ENCODE measurements at regions not wholly inside any gene's neighbourhood (a gene's known extent, or its start where the extent isn't known, plus 50 kb on each side); places are given as distances from the start of the nearest gene placed in this dataset.

- Histone ChIP-seq H3K9me2 (ENCODE audit: insufficient read depth) (no peaks in the 10 kb centered on the region), H3K79me2 (ENCODE audit: insufficient read depth, low read length) (no peaks in the 10 kb centered on the region), H3K9me3 (ENCODE audit: control insufficient read depth in 1 of 2, insufficient read depth in 1 of 2, low read depth in 1 of 2, low read length in 2 of 2) (peaks cover 10 to 33% of the 10 kb centered on the region in 2 experiments; a peak in 2 of 4 replicates), H3K4me3 (replicated peaks in 1 of 2; ENCODE audit: low read depth in 1 of 2, low read length in 2 of 2) (no peak overlapping the region), H3K4me2 (ENCODE audit: low read length) (no peak overlapping the region), H3K27me3 (ENCODE audit: insufficient read depth, low read length) (no peaks in the 10 kb centered on the region), H3K9ac (ENCODE audit: low read length) (no peak overlapping the region), H3K27ac (ENCODE audit: low read depth, low read length) (no peak overlapping the region), H3K36me3 (ENCODE audit: control insufficient read depth in 1 of 2, insufficient read depth in 2 of 2, low read length in 2 of 2) (no peaks in the 10 kb centered on the region), H3K4me1 (ENCODE audit: control insufficient read depth in 1 of 2, insufficient read depth in 2 of 2, low read length in 2 of 2) (no peaks in the 10 kb centered on the region), H4K20me1 (ENCODE audit: insufficient read depth) (no peaks in the 10 kb centered on the region), H2AFZ (ENCODE audit: low read depth, low read length, poor library complexity, severe bottlenecking) (no peak overlapping the region)
- BruUV-seq (replicated peaks), result no TSS peak
- RAD21 ChIA-PET (ENCODE audit: low non-redundant PET in 1 of 2, low total read pairs in 2 of 2, uncharacterized antibody in 2 of 2, unreplicated experiment in 2 of 2), result interaction anchor here in 1 of 2 experiments (0.7 kb wide), 1 partner anchor 244 kb away, joined by 3 read pairs; no protein-coding TSS in a partner anchor
- ATAC-seq (no peak), DNase-seq (ENCODE audit: low read depth, low spot score) (no peak)
- intact Hi-C loops (cut with micrococcal nuclease), result no loop called here
- CTCF ChIA-PET, result no interaction called here
- POLR2A ChIA-PET, result no interaction called here
- TF ChIP-seq ELF1 (IDR thresholded peaks at IDR 0.05; ENCODE audit: borderline replicate concordance, low read depth) (no peak), POLR2A (IDR thresholded peaks at IDR 0.05; ENCODE audit: borderline replicate concordance, extremely low read depth, insufficient read depth, insufficient read length) (no peak), REST (IDR thresholded peaks at IDR 0.05; ENCODE audit: low read depth) (no peak), EGR1 (IDR thresholded peaks at IDR 0.05; ENCODE audit: low read depth) (no peak), ATF3 (IDR thresholded peaks at IDR 0.05) (no peak), ZFX (IDR thresholded peaks at IDR 0.05) (no peak), POLR2AphosphoS5 (IDR thresholded peaks at IDR 0.05; ENCODE audit: low read depth, low read length) (no peak), JUND (IDR thresholded peaks at IDR 0.05) (no peak), CEBPB (IDR thresholded peaks at IDR 0.05; ENCODE audit: low read depth) (no peak), FOSL1 (IDR thresholded peaks at IDR 0.05; ENCODE audit: low read depth) (no peak), MAX (IDR thresholded peaks at IDR 0.05) (no peak), SRF (IDR thresholded peaks at IDR 0.05; ENCODE audit: low read depth) (no peak), SIN3A (IDR thresholded peaks at IDR 0.05; ENCODE audit: low read depth) (no peak), YY1 (IDR thresholded peaks at IDR 0.05; ENCODE audit: extremely low read depth, insufficient replicate concordance, low read depth, low read length) (no peak), EZH2phosphoT487 (IDR thresholded peaks at IDR 0.05; ENCODE audit: borderline replicate concordance) (no peak), SP1 (IDR thresholded peaks at IDR 0.05; ENCODE audit: low read depth) (no peak)
Observed at GRCh38 chr22:34588871-34589545, 476.9 kb upstream of the ISX start.
